ENCODE measurements at regions not wholly inside any gene's neighbourhood (a gene's known extent, or its start where the extent isn't known, plus 50 kb on each side); places are given as distances from the start of the nearest gene placed in this dataset.
"Not testable (repeated sequence)": the region's sequence is repeated elsewhere in the genome, so short reads cannot be mapped to it uniquely, and the experiment has no call there.

DNA sequence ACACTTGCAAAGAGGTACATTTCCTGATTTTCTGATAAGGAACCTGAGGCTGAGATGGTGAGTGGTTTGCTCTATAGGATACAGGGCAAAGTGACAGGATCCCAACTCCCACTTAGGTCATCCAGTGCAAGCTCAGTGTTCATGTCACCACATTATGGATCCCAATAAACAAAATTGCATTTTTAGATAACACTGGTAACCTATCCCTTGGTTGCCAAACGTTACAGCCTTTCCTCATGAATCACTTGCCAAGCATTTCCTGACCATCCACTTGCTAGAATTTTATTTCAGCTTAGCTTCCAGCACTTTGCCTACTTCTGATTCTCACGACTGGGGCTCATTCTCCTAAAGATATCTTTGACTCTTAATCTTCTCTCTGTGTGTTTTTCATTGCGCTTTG is 131.4 kb upstream of the ODAD2 start:
- DNase-seq (ENCODE audit: low spot score): peak; percentile 67

DNA sequence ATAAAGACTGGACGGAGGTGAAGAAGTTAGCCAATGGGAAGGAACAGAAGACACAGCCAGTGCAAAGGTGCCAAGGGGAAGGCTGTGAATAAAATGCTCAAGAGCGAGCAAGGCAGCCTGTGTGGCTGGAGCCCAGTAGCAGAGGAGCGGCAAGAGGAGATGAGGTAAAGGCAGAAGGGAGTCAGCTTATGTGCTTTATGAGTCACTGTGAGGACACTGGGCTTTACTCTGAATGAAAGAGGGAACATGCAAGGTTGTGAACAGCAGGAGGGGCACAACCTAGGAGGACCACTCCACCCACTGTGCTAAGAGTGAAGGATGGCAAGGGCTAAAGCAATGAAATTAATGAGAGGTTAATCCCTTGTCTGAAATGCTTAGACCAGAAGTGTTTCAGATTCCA is 129.0 kb upstream of the ODAD2 start:
- no peak for DNase-seq (ENCODE audit: low spot score)

DNA sequence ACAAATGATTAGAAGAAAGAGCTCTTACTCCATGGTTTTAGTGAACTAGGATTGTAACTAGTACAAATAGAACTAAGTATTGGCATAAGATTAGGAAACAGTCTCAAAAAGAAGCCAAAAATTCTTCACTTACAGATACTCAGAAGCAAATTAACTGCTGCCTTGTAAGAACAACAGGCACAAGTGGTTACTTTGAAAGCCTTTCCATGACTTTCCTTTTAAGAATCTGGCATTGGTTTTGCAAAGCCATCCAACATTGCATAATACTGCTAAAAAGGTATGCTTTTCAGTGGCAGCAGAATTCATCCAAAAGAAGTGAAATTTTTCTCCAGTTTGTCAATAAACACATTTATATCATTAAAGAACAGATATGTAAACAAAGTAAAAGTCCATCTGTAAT is 126.8 kb upstream of the ODAD2 start:
- DNase-seq (ENCODE audit: low spot score): peak; percentile 54

DNA sequence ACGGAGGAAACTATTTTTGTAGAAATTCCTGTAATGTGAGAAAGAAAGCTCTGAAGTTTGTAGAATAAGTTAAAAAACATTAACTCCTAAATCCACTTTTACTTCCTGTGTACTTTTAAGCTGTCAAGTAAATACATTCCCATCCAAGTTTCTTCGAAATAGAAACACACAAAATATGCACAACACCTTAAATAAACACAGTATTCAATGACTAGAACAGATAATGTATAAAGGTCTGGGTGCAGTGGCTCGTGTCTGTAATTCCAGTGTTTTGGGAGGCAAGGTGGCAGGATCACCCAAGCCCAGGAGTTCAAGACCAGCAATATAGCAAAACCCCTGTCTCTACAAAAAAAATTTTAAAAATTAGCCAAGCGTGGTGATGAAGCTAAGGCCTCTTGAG is 121.9 kb upstream of the ODAD2 start:
- no peak for DNase-seq (ENCODE audit: low spot score)

- DNase-seq (ENCODE audit: low spot score): no peak
These were observed 121.3 kb upstream of the ODAD2 start for GRCh38 chr10:28120043-28120749.

DNA sequence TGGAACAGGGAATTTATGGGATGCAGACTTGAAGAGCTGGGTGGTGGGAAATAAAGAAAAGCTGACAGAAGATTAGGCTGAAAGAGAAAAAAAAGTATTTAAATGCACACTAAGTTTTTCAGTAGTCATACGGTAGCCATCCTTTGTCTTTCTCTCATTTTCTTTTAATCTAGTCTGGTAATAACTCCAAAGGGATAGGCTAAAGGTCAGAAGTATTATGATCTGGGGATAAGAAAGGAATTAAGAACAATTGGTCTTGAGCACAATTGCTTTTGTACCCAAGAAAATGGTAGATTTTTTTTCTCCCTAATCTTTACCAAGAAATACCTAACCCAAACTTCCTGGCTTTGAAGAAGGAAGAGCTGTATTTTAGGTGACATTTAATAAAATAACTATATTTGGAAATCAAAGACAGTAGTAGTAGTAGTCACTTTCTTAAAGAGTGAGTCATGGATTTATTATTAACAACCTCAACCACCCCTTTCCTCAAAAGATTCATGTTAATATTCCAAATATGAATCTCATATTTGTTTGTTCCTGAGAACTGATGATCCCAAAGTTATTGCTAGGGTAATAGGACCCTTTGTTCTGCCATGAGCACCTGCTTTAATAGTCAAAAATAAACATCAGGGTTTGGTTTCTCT is 120.2 kb upstream of the ODAD2 start:
- DNase-seq (ENCODE audit: low spot score): no peak

DNA sequence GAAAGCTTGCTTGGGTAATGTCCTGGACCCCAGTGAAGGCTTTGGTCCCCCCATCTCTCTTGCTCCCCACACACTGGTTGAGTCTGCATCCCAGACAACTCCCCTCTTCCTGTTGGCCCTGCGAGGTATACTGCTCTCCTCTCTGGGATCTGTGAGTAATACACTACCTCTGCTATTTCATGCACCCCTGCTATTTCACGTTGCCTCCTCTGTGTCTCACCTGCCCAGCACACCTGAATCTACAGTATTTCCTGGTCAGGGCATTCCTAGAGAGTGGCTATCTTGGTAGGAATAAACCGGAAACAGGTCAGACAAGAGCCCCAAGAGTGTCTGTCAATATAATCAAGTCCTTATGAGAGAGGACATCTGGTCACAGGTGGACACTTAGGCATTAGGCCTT is 114.3 kb upstream of the ODAD2 start:
- no peak for DNase-seq (ENCODE audit: low spot score)

GRCh38 chr10:28111712-28112111 is 112.8 kb upstream of the ODAD2 start:
- peak; percentile 63 for DNase-seq (ENCODE audit: low spot score)

DNA sequence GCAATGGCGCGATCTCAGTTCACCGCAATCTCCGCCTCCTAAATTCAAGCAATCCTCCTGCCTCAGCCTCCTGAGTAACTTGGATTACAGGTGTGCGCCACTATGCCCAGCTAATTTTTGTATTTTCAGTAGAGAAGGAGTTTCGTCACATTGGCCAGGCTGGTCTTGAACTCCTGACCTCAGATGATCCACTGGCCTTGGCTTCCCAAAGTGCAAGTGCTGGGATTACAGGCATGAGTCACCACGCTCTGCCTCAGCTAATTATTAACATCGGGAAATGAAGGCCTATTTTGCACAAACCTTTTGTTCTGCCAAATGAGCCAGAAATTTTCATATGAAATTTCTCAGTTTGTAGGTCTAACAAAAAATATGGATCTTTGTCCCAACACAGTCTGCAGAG is 106.7 kb upstream of the ODAD2 start:
- DNase-seq (ENCODE audit: low spot score): no peak

- DNase-seq (ENCODE audit: low spot score): no peak
These were observed 98.8 kb upstream of the ODAD2 start for GRCh38 chr10:28097633-28098032.

- DNase-seq (ENCODE audit: low spot score): no peak
These were observed 97.0 kb upstream of the ODAD2 start for GRCh38 chr10:28095791-28096378.

- no peak for DNase-seq (ENCODE audit: low spot score)
These were observed 95.2 kb upstream of the ODAD2 start for GRCh38 chr10:28094121-28094520.

- no peak for DNase-seq (ENCODE audit: low spot score)
These were observed 93.0 kb upstream of the ODAD2 start for GRCh38 chr10:28091913-28092312.

- DNase-seq (ENCODE audit: low spot score): no peak
These were observed 91.6 kb upstream of the ODAD2 start for GRCh38 chr10:28090506-28090905.

DNA sequence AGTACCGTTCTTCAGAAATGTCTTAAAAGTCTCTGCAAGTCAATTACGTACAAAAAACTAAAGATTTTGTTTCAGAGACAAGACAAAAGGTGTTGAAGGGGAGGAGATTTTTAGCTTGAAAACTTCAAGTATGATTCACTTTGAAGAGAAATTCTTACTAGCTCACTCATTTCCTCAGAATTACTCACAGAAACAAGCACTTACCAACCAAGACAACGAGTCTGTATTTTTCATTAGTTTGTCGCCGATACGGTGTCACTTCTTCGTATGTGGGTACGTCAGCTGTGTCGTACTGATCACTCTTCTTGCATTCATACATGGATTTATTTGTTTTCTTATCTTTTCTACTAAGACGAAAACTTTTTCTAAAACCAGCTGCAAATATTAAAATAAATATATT is 90.6 kb upstream of the ODAD2 start:
- peak; percentile 47 for DNase-seq (ENCODE audit: low spot score)

- peak; percentile 37 for DNase-seq (ENCODE audit: low spot score)
These were observed 88.9 kb upstream of the ODAD2 start for GRCh38 chr10:28087661-28088351.

DNA sequence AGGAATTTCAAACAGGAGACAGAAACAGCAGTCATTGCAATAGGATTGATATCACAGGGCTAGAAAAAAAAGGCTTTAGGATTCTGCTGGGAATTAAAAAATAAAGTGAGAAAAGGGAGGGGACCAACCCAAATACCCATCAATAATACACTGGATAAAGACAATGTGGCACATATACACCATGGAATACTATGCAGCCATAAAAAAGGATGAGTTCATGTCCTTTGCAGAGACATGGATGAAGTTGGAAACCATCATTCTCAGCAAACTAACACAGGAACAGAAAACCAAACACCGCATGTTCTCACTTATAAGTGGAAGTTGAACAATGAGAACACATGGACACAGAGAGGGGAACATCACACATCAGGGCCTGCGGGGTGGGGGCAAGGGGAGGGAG is 86.9 kb upstream of the ODAD2 start:
- DNase-seq (ENCODE audit: low spot score): not testable (repeated sequence)

DNA sequence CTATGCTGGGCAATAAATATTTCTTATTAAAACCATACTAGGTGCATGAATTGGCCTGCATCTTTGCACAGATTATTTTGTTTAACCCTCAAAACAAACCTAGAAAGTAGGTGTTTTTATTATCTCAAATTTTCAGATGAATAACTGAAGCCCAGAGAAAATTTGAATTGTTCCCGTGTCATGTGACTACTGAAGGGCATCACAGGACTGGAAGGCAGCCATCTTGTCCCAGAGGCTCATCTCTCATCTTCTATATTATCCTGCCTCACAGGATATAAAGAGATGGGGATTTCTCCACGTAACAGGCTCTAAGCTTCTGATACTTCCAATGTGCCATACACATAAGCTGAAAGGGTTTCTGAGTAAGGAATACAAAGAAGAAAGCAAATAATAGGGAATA is 84.0 kb upstream of the ODAD2 start:
- DNase-seq (ENCODE audit: low spot score): no peak

DNA sequence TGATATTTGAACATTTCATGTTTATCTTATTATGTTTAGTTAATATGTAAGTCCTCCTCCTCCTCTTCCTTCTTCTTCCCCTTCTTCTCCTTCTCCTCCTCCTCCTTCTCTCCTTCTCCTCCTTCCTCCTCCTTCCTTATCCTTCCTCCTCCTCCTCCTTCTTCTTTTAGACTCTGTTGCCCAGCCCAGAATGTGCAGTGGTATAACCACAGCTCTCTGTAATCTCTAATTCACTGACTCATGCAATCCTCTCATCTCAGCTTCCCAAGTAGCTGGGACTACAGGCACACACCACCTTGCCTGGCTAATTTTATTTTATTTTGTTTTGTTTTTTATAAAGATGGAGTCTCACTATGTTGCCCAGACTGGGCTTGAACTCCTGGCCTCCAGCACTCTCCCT is 83.4 kb upstream of the ODAD2 start:
- no peak for DNase-seq (ENCODE audit: low spot score)

DNA sequence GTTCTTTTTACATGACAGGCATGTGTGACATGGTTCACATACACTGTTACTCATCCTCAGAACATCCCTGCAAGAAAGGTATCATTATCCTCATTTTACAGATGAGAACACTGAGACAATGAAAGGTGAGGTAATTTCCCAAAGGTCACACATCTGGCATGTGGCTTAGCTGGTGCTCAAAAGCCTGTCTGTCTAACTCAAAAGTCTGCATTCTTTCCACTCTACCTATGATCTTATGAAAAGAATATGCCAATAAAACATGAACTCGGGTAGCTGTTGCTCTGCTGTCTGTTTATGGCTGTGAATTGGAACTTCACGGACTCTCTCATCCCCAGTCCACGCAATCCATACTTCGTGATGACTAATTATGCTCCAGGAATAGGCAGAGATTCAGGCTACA is 79.0 kb upstream of the ODAD2 start:
- DNase-seq (ENCODE audit: low spot score): peak; percentile 46

DNA sequence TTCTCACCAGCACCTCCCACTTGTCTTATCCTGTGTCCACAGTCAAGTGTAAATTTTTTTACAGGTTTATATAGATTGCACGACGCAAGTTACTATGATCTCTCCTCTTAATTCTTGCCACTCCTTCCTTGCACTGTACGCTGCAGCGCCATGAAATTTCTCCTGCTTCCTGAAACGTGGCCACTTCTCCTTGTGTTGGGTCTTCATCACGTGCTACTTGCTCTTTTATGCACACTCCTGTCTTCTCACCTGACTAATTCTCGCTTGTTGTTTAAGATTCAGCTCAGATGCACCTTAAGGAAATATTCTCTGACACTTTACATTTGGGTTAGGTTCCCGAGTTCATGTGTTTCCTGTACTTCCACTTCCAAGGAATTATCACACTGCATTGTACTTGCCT is 76.5 kb upstream of the ODAD2 start:
- DNase-seq (ENCODE audit: low spot score): no peak

GRCh38 chr10:28072573-28072972 is 73.7 kb upstream of the ODAD2 start:
- peak; percentile 33 for DNase-seq (ENCODE audit: low spot score)

- peak; percentile 28 for DNase-seq (ENCODE audit: low spot score)
These were observed 61.2 kb upstream of the ODAD2 start for GRCh38 chr10:28060031-28060607.
